ENCODE measurements at regions not wholly inside any gene's neighbourhood (a gene's known extent, or its start where the extent isn't known, plus 50 kb on each side); places are given as distances from the start of the nearest gene placed in this dataset.

DNA sequence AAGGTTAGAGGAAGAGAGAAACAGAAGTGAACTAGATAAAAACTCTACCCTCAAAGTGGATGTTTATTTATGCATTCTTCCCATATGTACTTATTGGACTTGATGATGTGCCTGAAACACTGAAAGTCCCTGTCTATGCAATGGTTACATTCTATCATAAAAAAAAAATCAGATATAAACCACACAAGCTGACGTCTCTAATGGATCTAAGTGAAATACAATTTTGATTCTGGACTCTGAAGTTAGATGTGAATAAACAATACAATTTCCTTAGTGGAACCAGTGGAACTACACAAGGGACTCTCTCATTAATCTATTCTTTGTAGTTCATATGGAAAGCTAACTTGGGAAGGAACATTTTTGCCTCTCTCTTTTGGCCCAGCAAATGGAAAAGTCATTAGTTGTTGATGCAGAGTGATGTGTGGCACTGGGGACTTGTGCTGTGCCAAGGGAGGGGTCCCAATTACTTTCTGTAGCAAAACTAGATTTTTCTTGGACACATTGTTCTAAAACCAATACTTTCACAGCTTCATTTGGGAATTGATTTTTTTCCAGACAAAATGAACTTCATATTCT, 376.8 kb downstream of the TRIB2 start:
- TF ChIP-seq, protein P1, sequence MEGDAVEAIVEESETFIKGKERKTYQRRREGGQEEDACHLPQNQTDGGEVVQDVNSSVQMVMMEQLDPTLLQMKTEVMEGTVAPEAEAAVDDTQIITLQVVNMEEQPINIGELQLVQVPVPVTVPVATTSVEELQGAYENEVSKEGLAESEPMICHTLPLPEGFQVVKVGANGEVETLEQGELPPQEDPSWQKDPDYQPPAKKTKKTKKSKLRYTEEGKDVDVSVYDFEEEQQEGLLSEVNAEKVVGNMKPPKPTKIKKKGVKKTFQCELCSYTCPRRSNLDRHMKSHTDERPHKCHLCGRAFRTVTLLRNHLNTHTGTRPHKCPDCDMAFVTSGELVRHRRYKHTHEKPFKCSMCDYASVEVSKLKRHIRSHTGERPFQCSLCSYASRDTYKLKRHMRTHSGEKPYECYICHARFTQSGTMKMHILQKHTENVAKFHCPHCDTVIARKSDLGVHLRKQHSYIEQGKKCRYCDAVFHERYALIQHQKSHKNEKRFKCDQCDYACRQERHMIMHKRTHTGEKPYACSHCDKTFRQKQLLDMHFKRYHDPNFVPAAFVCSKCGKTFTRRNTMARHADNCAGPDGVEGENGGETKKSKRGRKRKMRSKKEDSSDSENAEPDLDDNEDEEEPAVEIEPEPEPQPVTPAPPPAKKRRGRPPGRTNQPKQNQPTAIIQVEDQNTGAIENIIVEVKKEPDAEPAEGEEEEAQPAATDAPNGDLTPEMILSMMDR (IDR thresholded peaks at IDR 0.05; ENCODE audit: unreplicated experiment): no peak
- Mint-ChIP-seq H3K27ac (no peak overlapping the region), H3K9me3 (ENCODE audit: low read depth) (peaks cover 4% of the 10 kb centered on the region), H3K4me3 (ENCODE audit: low read depth) (no peak overlapping the region), H3K4me1 (ENCODE audit: low read depth) (no peaks in the 10 kb centered on the region), H3K27me3 (peaks cover 3% of the 10 kb centered on the region), H3K36me3 (ENCODE audit: insufficient read depth) (no peaks in the 10 kb centered on the region)
- no peak for DNase-seq (ENCODE audit: low spot score, unreplicated experiment)

DNA sequence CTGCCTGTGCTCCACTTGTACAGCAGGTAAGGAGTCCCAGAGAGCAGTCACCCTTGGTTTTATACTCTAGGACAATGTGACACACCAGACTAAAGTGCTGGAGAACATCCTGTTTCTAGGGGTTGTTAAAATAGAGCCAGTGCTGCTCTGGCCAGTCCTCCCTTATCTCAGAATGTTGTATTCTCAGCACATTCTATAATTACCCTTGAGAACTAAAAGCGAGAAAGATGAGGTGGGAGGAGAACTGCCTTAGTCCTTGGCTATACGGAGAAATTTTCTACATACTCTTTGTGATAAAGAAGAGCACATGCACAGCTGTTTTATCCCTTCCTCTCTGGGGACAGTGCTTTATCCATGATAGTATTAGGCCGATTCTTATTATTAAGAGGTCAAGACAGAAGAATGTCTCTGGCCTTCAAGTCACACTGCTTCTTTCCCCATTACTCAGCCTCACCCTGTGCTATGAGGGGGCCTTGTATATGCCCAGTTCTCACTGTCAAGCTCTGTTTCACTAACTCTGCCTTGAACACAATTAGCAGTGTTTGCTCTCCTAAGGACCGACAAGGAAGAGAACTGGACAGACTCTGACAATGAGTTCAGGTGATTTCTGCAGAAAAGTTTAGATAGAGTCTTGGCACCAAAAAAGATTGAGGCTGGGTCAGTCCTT, 385.8 kb downstream of the TRIB2 start:
- peaks cover 6% of the 10 kb centered on the region for H3K9me3 Mint-ChIP-seq (ENCODE audit: low read depth)
- no peak for DNase-seq (ENCODE audit: low spot score, unreplicated experiment)
- H3K4me1 Mint-ChIP-seq (ENCODE audit: low read depth): no peaks in the 10 kb centered on the region
- H3K27me3 Mint-ChIP-seq: no peaks in the 10 kb centered on the region
- no peak overlapping the region for H3K27ac Mint-ChIP-seq
- no peaks in the 10 kb centered on the region for H3K36me3 Mint-ChIP-seq (ENCODE audit: insufficient read depth)
- TF ChIP-seq, protein P1 (IDR thresholded peaks at IDR 0.05; ENCODE audit: unreplicated experiment): no peak
- no peak overlapping the region for H3K4me3 Mint-ChIP-seq (ENCODE audit: low read depth)

DNA sequence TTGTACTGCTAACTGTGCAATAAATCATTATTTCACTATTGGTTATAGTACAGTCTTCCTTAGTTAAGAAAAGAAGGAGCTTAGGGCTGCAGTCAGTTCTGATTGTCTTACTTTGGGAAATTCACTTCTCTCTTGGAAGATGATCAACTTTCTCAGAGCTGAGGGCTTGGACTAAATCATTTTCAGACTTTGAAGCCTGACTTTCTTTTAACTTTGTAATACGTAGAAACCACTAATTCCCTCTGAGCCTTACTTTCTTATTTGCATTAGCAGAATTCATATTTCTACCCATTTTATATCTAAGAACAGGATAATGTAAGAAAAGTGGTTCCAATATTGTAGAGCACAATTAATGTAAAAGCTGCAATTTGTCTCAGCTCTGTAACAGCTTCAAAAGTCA, 386.4 kb downstream of the TRIB2 start:
- Mint-ChIP-seq H3K36me3 (ENCODE audit: insufficient read depth) (no peaks in the 10 kb centered on the region), H3K4me1 (ENCODE audit: low read depth) (no peaks in the 10 kb centered on the region), H3K27me3 (no peaks in the 10 kb centered on the region), H3K27ac (no peak overlapping the region), H3K9me3 (ENCODE audit: low read depth) (peaks cover 4% of the 10 kb centered on the region), H3K4me3 (ENCODE audit: low read depth) (no peak overlapping the region)
- TF ChIP-seq, protein P1 (IDR thresholded peaks at IDR 0.05; ENCODE audit: unreplicated experiment): no peak
- DNase-seq (ENCODE audit: low spot score, unreplicated experiment): no peak

DNA sequence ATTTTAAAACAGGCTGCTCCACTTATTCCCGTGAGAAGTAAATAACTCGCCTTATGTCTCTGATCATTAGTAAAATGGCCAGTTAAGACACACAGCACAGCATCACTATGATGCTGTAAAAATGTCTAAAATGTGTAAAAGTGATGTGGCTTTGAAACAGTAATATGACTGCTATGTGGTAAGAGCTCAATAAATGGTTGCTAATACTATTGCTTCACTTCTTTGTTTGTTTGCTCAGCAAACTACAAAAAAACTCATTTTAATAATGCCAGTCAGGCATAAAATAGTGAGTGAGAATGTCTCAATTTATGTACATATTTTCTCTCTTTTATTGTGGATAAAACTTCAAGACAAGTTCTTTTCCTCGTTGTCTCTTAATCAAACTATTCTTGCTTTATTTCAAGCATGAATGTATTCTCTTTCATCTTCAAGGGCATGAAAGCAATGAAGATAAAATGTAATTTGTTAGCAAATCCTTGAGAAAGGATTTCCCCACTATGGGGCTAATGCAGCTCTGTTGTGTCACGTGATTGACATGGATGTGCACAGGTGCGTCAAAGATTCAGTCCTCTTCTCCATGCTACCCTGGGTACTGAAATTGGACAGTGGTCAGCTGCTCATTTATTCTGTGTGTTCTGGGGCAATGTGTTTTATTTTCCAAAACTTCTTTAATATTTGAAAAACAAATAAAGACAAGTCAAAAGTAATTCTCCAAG, 387.2 kb downstream of the TRIB2 start:
- no peak overlapping the region for H3K4me3 Mint-ChIP-seq (ENCODE audit: low read depth)
- H3K27me3 Mint-ChIP-seq: no peaks in the 10 kb centered on the region
- no peak for DNase-seq (ENCODE audit: low spot score, unreplicated experiment)
- TF ChIP-seq, protein P1 (IDR thresholded peaks at IDR 0.05; ENCODE audit: unreplicated experiment): no peak
- no peaks in the 10 kb centered on the region for H3K9me3 Mint-ChIP-seq (ENCODE audit: low read depth)
- H3K36me3 Mint-ChIP-seq (ENCODE audit: insufficient read depth): no peaks in the 10 kb centered on the region
- no peak overlapping the region for H3K27ac Mint-ChIP-seq
- H3K4me1 Mint-ChIP-seq (ENCODE audit: low read depth): no peaks in the 10 kb centered on the region

DNA sequence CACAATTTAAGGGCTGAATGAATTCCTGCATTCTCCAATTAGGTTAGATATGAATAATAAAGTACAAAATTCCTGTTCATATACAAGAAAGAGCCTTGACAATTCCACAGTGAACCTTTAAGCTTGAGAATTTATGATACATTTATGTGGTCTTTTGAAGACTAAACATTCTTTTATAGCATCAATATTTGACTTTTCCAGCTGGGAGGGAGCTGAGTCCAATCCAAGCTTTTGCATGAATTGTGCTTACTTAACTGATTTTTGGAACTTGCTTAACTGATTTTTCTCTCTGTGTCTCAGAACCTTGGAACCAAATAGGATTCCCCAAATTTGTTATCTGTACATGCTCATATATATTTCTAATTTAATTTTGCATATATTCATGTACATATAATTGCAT, 388.0 kb downstream of the TRIB2 start:
- Mint-ChIP-seq H3K9me3 (ENCODE audit: low read depth) (no peaks in the 10 kb centered on the region), H3K4me1 (ENCODE audit: low read depth) (no peaks in the 10 kb centered on the region), H3K36me3 (ENCODE audit: insufficient read depth) (no peaks in the 10 kb centered on the region), H3K27me3 (no peaks in the 10 kb centered on the region), H3K27ac (no peak overlapping the region), H3K4me3 (ENCODE audit: low read depth) (no peak overlapping the region)
- no peak for DNase-seq (ENCODE audit: low spot score, unreplicated experiment)
- TF ChIP-seq, protein P1 (IDR thresholded peaks at IDR 0.05; ENCODE audit: unreplicated experiment): no peak
